HUDEP-2 (cell line): ENCODE measurements at regions not wholly inside any gene's neighbourhood (a gene's known extent, or its start where the extent isn't known, plus 50 kb on each side); places are given as distances from the start of the nearest gene placed in this dataset.

Experiments used
- DNase-seq, 76 experiments: peaks; one replicate each; lab custom pipeline; 2025; ENCODE audit not compliant: unreplicated experiment in 76 of 76; lab: John Stamatoyannopoulos, UW

DNA sequence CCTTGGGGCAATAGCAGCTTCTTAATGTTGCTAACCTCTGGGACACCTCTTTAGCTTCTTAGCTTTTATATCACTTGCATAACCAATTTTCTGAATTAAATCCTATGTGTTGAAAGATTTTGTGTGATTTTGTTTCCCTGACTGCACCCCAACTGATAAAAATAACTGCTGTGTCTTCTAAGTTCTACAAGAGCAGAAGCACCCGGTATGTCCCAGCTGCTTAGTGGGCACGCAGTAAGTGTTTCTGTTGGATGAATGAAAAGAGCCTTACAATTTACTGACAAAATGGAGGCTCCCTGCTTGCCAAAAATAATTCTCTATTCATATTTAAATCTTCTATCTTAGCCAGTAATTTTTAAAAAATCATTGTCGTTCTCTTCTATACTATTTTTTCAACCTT, 53.1 kb upstream of the GALNT5 start:
- no peak for DNase-seq

DNA sequence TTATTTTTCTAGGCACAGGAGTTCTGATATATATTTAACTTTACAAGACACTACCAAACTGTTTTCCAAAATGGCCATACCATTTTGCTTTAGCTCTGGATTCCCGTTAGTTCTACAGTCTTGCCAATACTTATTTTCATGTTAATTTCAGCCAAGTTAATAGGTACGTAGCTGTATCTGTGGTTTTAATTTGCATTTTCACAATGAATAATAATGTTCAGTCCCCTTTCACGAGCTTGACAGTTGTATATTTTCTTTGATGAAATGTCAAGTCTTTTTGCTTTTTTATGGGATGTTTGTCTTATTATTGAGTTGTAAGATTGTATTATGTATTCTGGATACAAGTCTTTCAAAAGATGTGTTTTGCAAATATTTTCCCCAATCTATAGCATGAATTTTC, 50.6 kb upstream of the GALNT5 start:
- DNase-seq: no peak
